H1 (cell line): ENCODE measurements at regions not wholly inside any gene's neighbourhood (a gene's known extent, or its start where the extent isn't known, plus 50 kb on each side); places are given as distances from the start of the nearest gene placed in this dataset.

Source experiments
- CTCF ChIA-PET: fragments of 300-600 bp; sonication (Branson Sonifier 250); formaldehyde crosslinking; loops from one replicate; lab custom pipeline; 2021; ENCODE audit not compliant: partially characterized antibody; lab: Charles Lee
- POLR2A ChIA-PET: fragments of 300-600 bp; sonication (Branson Sonifier 250); formaldehyde crosslinking; loops from one replicate; lab custom pipeline; 2021; ENCODE audit warnings: inconsistent platforms; ENCODE audit not compliant: partially characterized antibody; lab: Charles Lee
- DNase-seq, 2 experiments: peaks; one replicate each; pipeline versions ENCODE4 v3.0.0 to v3.0.0-alpha.2; 2010 to 2022; ENCODE audit warnings: low spot score in 2 of 2, low read depth in 1 of 2, mixed read lengths in 1 of 2
- FAIRE-seq: peaks from 2 replicates; lab custom pipeline; 2011; peaks lifted over from hg19 to GRCh38; lab: Jason Lieb, UNC
- H2AFZ ChIP-seq: 2 replicates; pipeline ENCODE4 v1.8.1; 2012; ENCODE audit warnings: low read length, inconsistent platforms
- H2AK5ac ChIP-seq: 2 replicates; pipeline ENCODE4 v1.6.1; 2013; ENCODE audit warnings: low read depth, low read length
- H2BK120ac ChIP-seq: replicated peaks from 2 replicates; pipeline ENCODE3; 2013; ENCODE audit warnings: low read depth, low read length, inconsistent platforms
- H2BK12ac ChIP-seq: 2 replicates; pipeline ENCODE4 v1.6.1; 2013; ENCODE audit warnings: low read depth, low read length
- H2BK15ac ChIP-seq: 2 replicates; pipeline ENCODE4 v1.6.1; 2013; ENCODE audit warnings: low read length
- H2BK20ac ChIP-seq: 2 replicates; pipeline ENCODE4 v1.6.1; 2013; ENCODE audit warnings: low read length
- H2BK5ac ChIP-seq: 2 replicates; pipeline ENCODE4 v1.6.1; 2013; ENCODE audit warnings: low read depth, low read length
- H3K14ac ChIP-seq: 2 replicates; pipeline ENCODE4 v1.6.1; 2013; ENCODE audit warnings: inconsistent platforms; ENCODE audit not compliant: insufficient read length
- H3K18ac ChIP-seq: 2 replicates; pipeline ENCODE4 v1.6.1; 2013; ENCODE audit warnings: low read length; ENCODE audit errors: extremely low read depth
- H3K23ac ChIP-seq: 2 replicates; pipeline ENCODE4 v1.6.1; 2013; ENCODE audit warnings: inconsistent platforms; ENCODE audit not compliant: insufficient read length
- H3K23me2 ChIP-seq: 2 replicates; pipeline ENCODE4 v1.6.1; 2013; ENCODE audit warnings: low read depth, low read length
- H3K27ac ChIP-seq: 2 replicates; pipeline ENCODE4 v1.6.1; 2011; ENCODE audit warnings: low read depth, low read length, inconsistent platforms
- H3K27me3 ChIP-seq, 4 experiments: replicated peaks in 1 of 4; 1 replicate in 1 of 4; 2 replicates in 3 of 4; pipeline versions ENCODE4 v1.6.1 to v1.8.1; 2011 to 2013; ENCODE audit warnings: low read length in 3 of 4, mild to moderate bottlenecking in 3 of 4, inconsistent platforms in 2 of 4, mixed read lengths in 2 of 4, moderate library complexity in 1 of 4; ENCODE audit not compliant: control insufficient read depth in 3 of 4, insufficient read depth in 3 of 4; ENCODE audit errors: extremely low read depth in 1 of 4
- H3K36me3 ChIP-seq, 4 experiments: 2 replicates each; pipeline versions ENCODE4 v1.6.1 to v1.8.1; 2011 to 2013; ENCODE audit warnings: mild to moderate bottlenecking in 4 of 4, low read length in 3 of 4, moderate library complexity in 2 of 4, control low read depth in 1 of 4, inconsistent platforms in 1 of 4; ENCODE audit not compliant: insufficient read depth in 4 of 4, control insufficient read depth in 2 of 4
- H3K4ac ChIP-seq: replicated peaks from 2 replicates; pipeline ENCODE3; 2013; ENCODE audit warnings: low read length, low read depth, mixed read lengths, inconsistent platforms; ENCODE audit not compliant: insufficient read length
- H3K4me1 ChIP-seq, 4 experiments: replicated peaks in 1 of 4; 1 replicate in 1 of 4; 2 replicates in 3 of 4; pipeline versions ENCODE4 v1.6.1 to v1.8.1; 2011 to 2013; ENCODE audit warnings: low read length in 3 of 4, inconsistent platforms in 2 of 4, mixed read lengths in 1 of 4; ENCODE audit not compliant: insufficient read depth in 4 of 4, control insufficient read depth in 3 of 4
- H3K4me2 ChIP-seq, 2 experiments: 2 replicates each; pipeline versions ENCODE4 v1.6.1 to v1.8.1; 2011 to 2013; ENCODE audit warnings: low read depth in 2 of 2, low read length in 2 of 2, control low read depth in 1 of 2, inconsistent platforms in 1 of 2, mild to moderate bottlenecking in 1 of 2; ENCODE audit not compliant: insufficient read depth in 1 of 2
- H3K4me3 ChIP-seq, 4 experiments: fragments of 200-600, 300-600 bp in 1 of 4; sonication (generic), shearing (Covaris generic), sonication (Bioruptor Twin) in 1 of 4; 2 replicates each; pipeline versions ENCODE4 v1.5.1 to v1.8.1; 2011 to 2016; ENCODE audit warnings: low read length in 4 of 4, low read depth in 3 of 4, control low read depth in 2 of 4, inconsistent platforms in 2 of 4, mild to moderate bottlenecking in 2 of 4, mixed read lengths in 1 of 4, moderate library complexity in 1 of 4; ENCODE audit not compliant: insufficient read depth in 2 of 4; ENCODE audit errors: extremely low read depth in 1 of 4
- H3K56ac ChIP-seq: replicated peaks from 2 replicates; pipeline ENCODE3; 2013; ENCODE audit warnings: low read depth, mild to moderate bottlenecking, mixed read lengths, low read length, inconsistent platforms; ENCODE audit not compliant: insufficient read length
- H3K79me1 ChIP-seq: 2 replicates; pipeline ENCODE4 v1.6.1; 2013; ENCODE audit warnings: low read depth, low read length, control low read depth
- H3K79me2 ChIP-seq, 2 experiments: 2 replicates each; pipeline versions ENCODE4 v1.6.1 to v1.8.1; 2012 to 2013; ENCODE audit warnings: low read length in 2 of 2, mild to moderate bottlenecking in 2 of 2, inconsistent platforms in 1 of 2; ENCODE audit not compliant: insufficient read depth in 2 of 2, control insufficient read depth in 1 of 2
- H3K9ac ChIP-seq, 4 experiments: replicated peaks in 1 of 4; 1 replicate in 1 of 4; 2 replicates in 3 of 4; pipeline versions ENCODE4 v1.6.1 to v1.8.1; 2011 to 2013; ENCODE audit warnings: low read depth in 3 of 4, low read length in 3 of 4, control low read depth in 2 of 4, mild to moderate bottlenecking in 2 of 4, moderate library complexity in 2 of 4, inconsistent platforms in 1 of 4; ENCODE audit errors: extremely low read depth in 1 of 4
- H3K9me3 ChIP-seq, 2 experiments: 2 replicates each; pipeline versions ENCODE4 v1.6.1 to v1.8.1; 2012 to 2013; ENCODE audit warnings: mild to moderate bottlenecking in 2 of 2, moderate library complexity in 2 of 2, control low read depth in 1 of 2, inconsistent platforms in 1 of 2, low read depth in 1 of 2, low read length in 1 of 2, mixed read lengths in 1 of 2; ENCODE audit not compliant: insufficient read depth in 2 of 2
- H4K20me1 ChIP-seq, 2 experiments: replicated peaks in 1 of 2; 2 replicates each; pipeline versions ENCODE3 to v1.8.1; 2011 to 2013; ENCODE audit warnings: inconsistent platforms in 2 of 2, low read length in 2 of 2, mild to moderate bottlenecking in 1 of 2; ENCODE audit not compliant: insufficient read depth in 2 of 2, control insufficient read depth in 1 of 2
- H4K5ac ChIP-seq: 2 replicates; pipeline ENCODE4 v1.6.1; 2013; ENCODE audit warnings: low read length, low read depth, mixed read lengths, inconsistent platforms; ENCODE audit not compliant: insufficient read length
- H4K8ac ChIP-seq: 2 replicates; pipeline ENCODE4 v1.8.0; 2013; ENCODE audit warnings: mild to moderate bottlenecking, moderate library complexity, low read length, inconsistent platforms; ENCODE audit not compliant: insufficient read depth; ENCODE audit errors: extremely low read depth
- H4K91ac ChIP-seq: replicated peaks from 2 replicates; pipeline ENCODE3; 2013; ENCODE audit warnings: low read length, mixed read lengths, inconsistent platforms; ENCODE audit not compliant: insufficient read length
- CHD2 ChIP-seq: IDR thresholded peaks from 2 replicates; pipeline ENCODE4 v1.6.1; 2012; ENCODE audit warnings: low read length, improper control_type of control experiment
- FOSL1 ChIP-seq: IDR thresholded peaks from 2 replicates; pipeline ENCODE4 v1.6.1; 2011; ENCODE audit warnings: mild to moderate bottlenecking, low read depth, low read length, moderate library complexity; ENCODE audit not compliant: insufficient read depth
- GABPA ChIP-seq: IDR thresholded peaks from 2 replicates; pipeline ENCODE4 v1.6.1; 2011; ENCODE audit warnings: mild to moderate bottlenecking, low read length, moderate library complexity, borderline replicate concordance; ENCODE audit not compliant: insufficient read depth
- GTF2F1 ChIP-seq: IDR thresholded peaks from 2 replicates; pipeline ENCODE4 v1.6.1; 2012; ENCODE audit warnings: low read depth, low read length, improper control_type of control experiment, borderline replicate concordance
- HDAC2 ChIP-seq, 2 experiments: fragments of 300-600 bp in 1 of 2; sonication (generic) in 1 of 2; IDR thresholded peaks; 2 replicates each; pipeline ENCODE4 v1.6.1; 2011 to 2012; ENCODE audit warnings: low read depth in 2 of 2, low read length in 2 of 2, mild to moderate bottlenecking in 2 of 2, moderate library complexity in 2 of 2, borderline replicate concordance in 1 of 2, inconsistent platforms in 1 of 2
- KDM5A ChIP-seq: fragments of 200-600 bp; IDR thresholded peaks from 2 replicates; pipeline ENCODE4 v1.7.1; 2012; ENCODE audit warnings: mild to moderate bottlenecking, low read length, inconsistent platforms, mixed read lengths
- MAFK ChIP-seq: IDR thresholded peaks from 2 replicates; pipeline ENCODE4 v1.6.1; 2012; ENCODE audit warnings: low read depth, mild to moderate bottlenecking, improper control_type of control experiment, low read length
- PHF8 ChIP-seq: fragments of 200-600 bp; sonication (generic); conservative IDR thresholded peaks from 2 replicates; pipeline ENCODE4 v1.7.1; 2012; ENCODE audit warnings: low read depth, mild to moderate bottlenecking, inconsistent platforms, low read length, moderate library complexity
- POLR2AphosphoS5 ChIP-seq: IDR thresholded peaks from 2 replicates; pipeline ENCODE4 v1.6.1; 2011; ENCODE audit warnings: low read depth, low read length
- SIX5 ChIP-seq: IDR thresholded peaks from 2 replicates; pipeline ENCODE4 v1.6.1; 2011; ENCODE audit warnings: mild to moderate bottlenecking, low read depth, low read length
- SP1 ChIP-seq: IDR thresholded peaks from 2 replicates; pipeline ENCODE4 v1.6.1; 2011; ENCODE audit warnings: low read depth, low read length
- SRF ChIP-seq: IDR thresholded peaks from 2 replicates; pipeline ENCODE4 v1.6.1; 2011; ENCODE audit warnings: mild to moderate bottlenecking, low read depth, low read length, moderate library complexity
- SUZ12 ChIP-seq: fragments of 200-600 bp; sonication (generic); IDR thresholded peaks from 2 replicates; pipeline ENCODE4 v1.6.1; 2012; ENCODE audit warnings: mild to moderate bottlenecking, inconsistent platforms, low read length, moderate library complexity, mixed read lengths
- YY1 ChIP-seq: IDR thresholded peaks from 2 replicates; pipeline ENCODE4 v1.6.1; 2011; ENCODE audit warnings: low read depth, mild to moderate bottlenecking, low read length
- WGBS, 2 experiments: shearing (Covaris generic) in 1 of 2; methylation state at CpG; one replicate each; pipeline versions ENCODE4 v1.1.6 to v1.1.7; 2013 to 2015; ENCODE audit warnings: low lambda C conversion rate in 2 of 2, mixed read lengths in 2 of 2, inconsistent platforms in 1 of 2, low coverage in 1 of 2, missing lambda C conversion rate in 1 of 2; ENCODE audit not compliant: insufficient replicate concordance in 2 of 2, insufficient coverage in 1 of 2, insufficient read length in 1 of 2; ENCODE audit errors: extremely low coverage in 1 of 2, missing lambda C conversion rate in 1 of 2; 5-methylcytosine and 5-hydroxymethylcytosine counted together
- TF ChIP-seq, protein P1 (sequence below): IDR thresholded peaks from 2 replicates; pipeline ENCODE4 v1.6.1; 2012; ENCODE audit warnings: inconsistent platforms

DNA sequence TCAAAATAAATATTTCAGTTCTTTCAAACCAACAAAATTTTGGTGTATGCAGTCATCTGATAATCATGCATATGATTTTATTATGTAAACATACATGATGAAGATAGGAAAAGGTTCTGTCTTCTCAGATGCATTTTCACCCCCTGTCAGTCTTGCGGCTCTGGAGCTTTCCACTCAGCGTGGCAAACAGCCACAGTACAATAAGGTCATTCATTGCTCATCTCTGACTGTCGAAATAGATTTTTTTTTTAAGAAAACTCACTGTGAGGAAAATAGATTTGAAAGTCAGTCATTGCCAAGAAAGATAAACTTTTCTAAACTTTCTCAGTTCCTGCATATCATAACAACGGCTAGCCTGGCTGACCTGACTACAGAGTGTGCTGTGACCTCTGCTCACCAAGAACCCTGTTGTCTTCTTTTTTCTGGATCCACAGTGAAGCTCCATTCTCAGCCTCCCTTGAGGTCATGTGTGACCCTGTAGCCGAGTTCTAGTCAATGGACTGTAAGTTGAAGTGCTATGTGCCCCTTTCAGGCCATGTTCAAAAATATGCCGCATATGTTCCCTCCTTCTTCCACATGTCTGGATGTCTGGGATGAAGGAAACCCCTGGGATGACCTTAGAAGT is 519.6 kb downstream of the KLF5 start:
- 93% methylated on average over 6 of the region's 6 CpGs; no CpG with 5 or more reads in 1 of the 2 experiments for WGBS, 2 experiments
- H2BK120ac ChIP-seq = no peak overlapping the region
- H4K5ac ChIP-seq = no peak overlapping the region
- H3K79me2 ChIP-seq = no peaks in the 10 kb centered on the region
- H4K8ac ChIP-seq = no peak overlapping the region
- no peak overlapping the region for H3K56ac ChIP-seq
- no peaks in the 10 kb centered on the region for H3K79me1 ChIP-seq
- H3K4me1 ChIP-seq = no peaks in the 10 kb centered on the region
- no peak overlapping the region for H3K14ac ChIP-seq
- no peak overlapping the region for H2BK20ac ChIP-seq
- no peak overlapping the region for H3K4ac ChIP-seq
- H2AFZ ChIP-seq = no peak overlapping the region
- no peak for DNase-seq
- CTCF ChIA-PET = interaction anchor here (0.7 to 1.0 kb wide), 2 partner anchors 24 to 30 kb away, joined by 3 to 4 read pairs; no protein-coding TSS in a partner anchor
- POLR2A ChIA-PET = no interaction called here
- no peak for FAIRE-seq
- H3K9me3 ChIP-seq = peaks cover 0 to 3% of the 10 kb centered on the region in 2 experiments; a peak in 2 of 4 replicates
- H2BK5ac ChIP-seq = no peak overlapping the region
- H4K91ac ChIP-seq = no peak overlapping the region
- no peaks in the 10 kb centered on the region for H4K20me1 ChIP-seq
- H3K23me2 ChIP-seq = no peaks in the 10 kb centered on the region
- H3K36me3 ChIP-seq = no peaks in the 10 kb centered on the region
- no peak overlapping the region for H3K27ac ChIP-seq
- H3K9ac ChIP-seq = no peak overlapping the region
- H2BK15ac ChIP-seq = no peak overlapping the region
- H2AK5ac ChIP-seq = no peak overlapping the region
- no peak overlapping the region for H2BK12ac ChIP-seq
- no peaks in the 10 kb centered on the region for H3K27me3 ChIP-seq
- no peak overlapping the region for H3K23ac ChIP-seq
- no peak overlapping the region for H3K4me2 ChIP-seq
- no peak overlapping the region for H3K4me3 ChIP-seq
- no peak overlapping the region for H3K18ac ChIP-seq
- TF ChIP-seq HDAC2 (IDR thresholded peaks at IDR 0.05; ENCODE audit: borderline replicate concordance in 1 of 2, low read depth in 2 of 2, low read length in 2 of 2) (no peak), SRF (no peak), POLR2AphosphoS5 (no peak), CHD2 (no peak), MAFK (no peak), SIX5 (no peak), GTF2F1 (no peak), GABPA (no peak), PHF8 (no peak), SP1 (no peak), YY1 (no peak), KDM5A (no peak), SUZ12 (no peak), FOSL1 (no peak)
- TF ChIP-seq, protein P1, sequence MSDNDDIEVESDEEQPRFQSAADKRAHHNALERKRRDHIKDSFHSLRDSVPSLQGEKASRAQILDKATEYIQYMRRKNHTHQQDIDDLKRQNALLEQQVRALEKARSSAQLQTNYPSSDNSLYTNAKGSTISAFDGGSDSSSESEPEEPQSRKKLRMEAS = no peak
